ENCODE measurements at regions not wholly inside any gene's neighbourhood (a gene's known extent, or its start where the extent isn't known, plus 50 kb on each side); places are given as distances from the start of the nearest gene placed in this dataset.
"Not testable (repeated sequence)": the region's sequence is repeated elsewhere in the genome, so short reads cannot be mapped to it uniquely, and the experiment has no call there.

GRCh38 chr4:174010547-174010946 lies 272.9 kb downstream of the FBXO8 start:
- DNase-seq (ENCODE audit: low read depth, low spot score): no peak

GRCh38 chr4:174009686-174010451 lies 273.6 kb downstream of the FBXO8 start:
- no peak for DNase-seq (ENCODE audit: low read depth, low spot score)

GRCh38 chr4:174005422-174005821 lies 278.0 kb downstream of the FBXO8 start:
- no peak for DNase-seq (ENCODE audit: low read depth, low spot score)

GRCh38 chr4:173998471-173999144 lies 284.9 kb downstream of the FBXO8 start:
- DNase-seq (ENCODE audit: low read depth, low spot score): no peak

- not testable (repeated sequence) for DNase-seq (ENCODE audit: low read depth, low spot score)
Observed at GRCh38 chr4:173995779-173996178, 287.7 kb downstream of the FBXO8 start.

GRCh38 chr4:173991814-173992213 lies 291.7 kb downstream of the FBXO8 start:
- no peak for DNase-seq (ENCODE audit: low read depth, low spot score)

- DNase-seq (ENCODE audit: low read depth, low spot score): no peak
Observed at GRCh38 chr4:173991316-173991715, 292.2 kb downstream of the FBXO8 start.

GRCh38 chr4:173990869-173991210 lies 292.6 kb downstream of the FBXO8 start:
- DNase-seq (ENCODE audit: low read depth, low spot score): no peak

GRCh38 chr4:173990126-173990868 lies 293.2 kb downstream of the FBXO8 start:
- DNase-seq (ENCODE audit: low read depth, low spot score): no peak

GRCh38 chr4:173963523-173963922 lies 319.9 kb downstream of the FBXO8 start:
- DNase-seq (ENCODE audit: low read depth, low spot score): not testable (repeated sequence)

- DNase-seq (ENCODE audit: low read depth, low spot score): no peak
Observed at GRCh38 chr4:173960398-173960797, 323.1 kb downstream of the FBXO8 start.

- no peak for DNase-seq (ENCODE audit: low read depth, low spot score)
Observed at GRCh38 chr4:173958445-173958844, 325.0 kb downstream of the FBXO8 start.

- DNase-seq (ENCODE audit: low read depth, low spot score): no peak
Observed at GRCh38 chr4:173943547-173943946, 339.9 kb downstream of the FBXO8 start.

GRCh38 chr4:173940146-173940545 lies 343.3 kb downstream of the FBXO8 start:
- DNase-seq (ENCODE audit: low read depth, low spot score): no peak

GRCh38 chr4:173937631-173938270 lies 345.7 kb downstream of the FBXO8 start:
- no peak for DNase-seq (ENCODE audit: low read depth, low spot score)

- DNase-seq (ENCODE audit: low read depth, low spot score): no peak
Observed at GRCh38 chr4:173936861-173937260, 346.6 kb downstream of the FBXO8 start.

- no peak for DNase-seq (ENCODE audit: low read depth, low spot score)
Observed at GRCh38 chr4:173935622-173936405, 347.7 kb downstream of the FBXO8 start.

- DNase-seq (ENCODE audit: low read depth, low spot score): no peak
Observed at GRCh38 chr4:173934933-173935620, 348.4 kb downstream of the FBXO8 start.

GRCh38 chr4:173934201-173934600 lies 349.3 kb downstream of the FBXO8 start:
- DNase-seq (ENCODE audit: low read depth, low spot score): no peak

GRCh38 chr4:173932701-173933100 lies 350.8 kb downstream of the FBXO8 start:
- DNase-seq (ENCODE audit: low read depth, low spot score): no peak
